T-helper 1 cell treated with Interleukin-12 subunit alpha and Interleukin-12 subunit beta and Interleukin-4 antibody, amounts not matched to agents 30 μg/mL and 1 μg/mL, for 36 hours (primary cell): ENCODE measurements at regions not wholly inside any gene's neighbourhood (a gene's known extent, or its start where the extent isn't known, plus 50 kb on each side); places are given as distances from the start of the nearest gene placed in this dataset.

Source experiments
- H3K27ac Mint-ChIP-seq: one replicate; pipeline ENCODE4 v1.8.0; 2021; ENCODE audit warnings: mild to moderate bottlenecking, mixed read lengths
- H3K27me3 Mint-ChIP-seq: one replicate; pipeline ENCODE4 v1.8.0; 2021; ENCODE audit warnings: low read depth, mixed read lengths
- H3K36me3 Mint-ChIP-seq: one replicate; pipeline ENCODE4 v1.8.0; 2021; ENCODE audit warnings: low read depth, mixed read lengths
- H3K4me1 Mint-ChIP-seq: one replicate; pipeline ENCODE4 v1.8.0; 2021; ENCODE audit warnings: low read depth, mixed read lengths
- H3K4me3 Mint-ChIP-seq: one replicate; pipeline ENCODE4 v1.8.0; 2021; ENCODE audit warnings: mild to moderate bottlenecking, moderate library complexity, mixed read lengths
- H3K9me3 Mint-ChIP-seq: one replicate; pipeline ENCODE4 v1.8.0; 2021; ENCODE audit warnings: mixed read lengths

- Mint-ChIP-seq H3K36me3 (no peaks in the 10 kb centered on the region), H3K4me3 (no peak overlapping the region), H3K9me3 (no peaks in the 10 kb centered on the region), H3K27ac (no peak overlapping the region), H3K27me3 (no peaks in the 10 kb centered on the region), H3K4me1 (no peaks in the 10 kb centered on the region)
Measured at GRCh38 chrX:6718766-6719165, 183.8 kb upstream of the VCX3A start.

GRCh38 chrX:6708676-6709380, 173.9 kb upstream of the VCX3A start:
- Mint-ChIP-seq H3K4me3 (no peak overlapping the region), H3K27ac (no peak overlapping the region), H3K4me1 (no peaks in the 10 kb centered on the region), H3K9me3 (no peaks in the 10 kb centered on the region), H3K27me3 (no peaks in the 10 kb centered on the region), H3K36me3 (no peaks in the 10 kb centered on the region)

GRCh38 chrX:6708041-6708440, 173.1 kb upstream of the VCX3A start:
- Mint-ChIP-seq H3K36me3 (no peaks in the 10 kb centered on the region), H3K4me1 (no peaks in the 10 kb centered on the region), H3K27ac (no peak overlapping the region)

GRCh38 chrX:6707497-6707896, 172.6 kb upstream of the VCX3A start:
- no peaks in the 10 kb centered on the region for H3K27me3 Mint-ChIP-seq
- H3K27ac Mint-ChIP-seq, result no peak overlapping the region
- no peaks in the 10 kb centered on the region for H3K4me1 Mint-ChIP-seq
- H3K9me3 Mint-ChIP-seq, result no peaks in the 10 kb centered on the region
- H3K36me3 Mint-ChIP-seq, result no peaks in the 10 kb centered on the region
- no peak overlapping the region for H3K4me3 Mint-ChIP-seq

More at GRCh38 chrX:6708041-6708440, 173.1 kb upstream of the VCX3A start:
- Mint-ChIP-seq H3K9me3 (no peaks in the 10 kb centered on the region), H3K27me3 (no peaks in the 10 kb centered on the region), H3K4me3 (no peak overlapping the region)

- H3K9me3 Mint-ChIP-seq, result no peaks in the 10 kb centered on the region
- no peak overlapping the region for H3K27ac Mint-ChIP-seq
- H3K4me1 Mint-ChIP-seq, result no peaks in the 10 kb centered on the region
- no peak overlapping the region for H3K4me3 Mint-ChIP-seq
- H3K36me3 Mint-ChIP-seq, result no peaks in the 10 kb centered on the region
- H3K27me3 Mint-ChIP-seq, result no peaks in the 10 kb centered on the region
Measured at GRCh38 chrX:6701085-6701484, 166.2 kb upstream of the VCX3A start.

- Mint-ChIP-seq H3K9me3 (no peaks in the 10 kb centered on the region), H3K27ac (no peak overlapping the region), H3K27me3 (no peaks in the 10 kb centered on the region), H3K4me3 (no peak overlapping the region), H3K4me1 (no peaks in the 10 kb centered on the region), H3K36me3 (no peaks in the 10 kb centered on the region)
Measured at GRCh38 chrX:6695717-6696116, 160.8 kb upstream of the VCX3A start.

GRCh38 chrX:6694977-6695376, 160.1 kb upstream of the VCX3A start:
- no peaks in the 10 kb centered on the region for H3K9me3 Mint-ChIP-seq
- no peak overlapping the region for H3K4me3 Mint-ChIP-seq
- no peak overlapping the region for H3K27ac Mint-ChIP-seq
- H3K36me3 Mint-ChIP-seq, result no peaks in the 10 kb centered on the region
- H3K4me1 Mint-ChIP-seq, result no peaks in the 10 kb centered on the region
- no peaks in the 10 kb centered on the region for H3K27me3 Mint-ChIP-seq

- H3K27me3 Mint-ChIP-seq, result no peaks in the 10 kb centered on the region
- H3K9me3 Mint-ChIP-seq, result no peaks in the 10 kb centered on the region
- H3K4me1 Mint-ChIP-seq, result no peaks in the 10 kb centered on the region
- H3K27ac Mint-ChIP-seq, result no peak overlapping the region
- no peak overlapping the region for H3K4me3 Mint-ChIP-seq
- no peaks in the 10 kb centered on the region for H3K36me3 Mint-ChIP-seq
Measured at GRCh38 chrX:6694221-6694620, 159.3 kb upstream of the VCX3A start.

GRCh38 chrX:6693051-6693450, 158.1 kb upstream of the VCX3A start:
- no peaks in the 10 kb centered on the region for H3K4me1 Mint-ChIP-seq
- no peaks in the 10 kb centered on the region for H3K27me3 Mint-ChIP-seq
- H3K36me3 Mint-ChIP-seq, result no peaks in the 10 kb centered on the region
- H3K4me3 Mint-ChIP-seq, result no peak overlapping the region
- H3K27ac Mint-ChIP-seq, result no peak overlapping the region
- H3K9me3 Mint-ChIP-seq, result peaks cover 3% of the 10 kb centered on the region

GRCh38 chrX:6685489-6685888, 150.6 kb upstream of the VCX3A start:
- H3K27ac Mint-ChIP-seq, result no peak overlapping the region
- no peaks in the 10 kb centered on the region for H3K36me3 Mint-ChIP-seq
- H3K27me3 Mint-ChIP-seq, result no peaks in the 10 kb centered on the region
- H3K9me3 Mint-ChIP-seq, result peaks cover 4% of the 10 kb centered on the region
- no peak overlapping the region for H3K4me3 Mint-ChIP-seq
- H3K4me1 Mint-ChIP-seq, result no peaks in the 10 kb centered on the region

GRCh38 chrX:6683353-6683752, 148.4 kb upstream of the VCX3A start:
- no peaks in the 10 kb centered on the region for H3K4me1 Mint-ChIP-seq
- peaks cover 4% of the 10 kb centered on the region for H3K9me3 Mint-ChIP-seq
- H3K27me3 Mint-ChIP-seq, result no peaks in the 10 kb centered on the region
- H3K27ac Mint-ChIP-seq, result no peak overlapping the region
- no peak overlapping the region for H3K4me3 Mint-ChIP-seq
- H3K36me3 Mint-ChIP-seq, result no peaks in the 10 kb centered on the region

GRCh38 chrX:6681521-6682145, 146.7 kb upstream of the VCX3A start:
- Mint-ChIP-seq H3K4me3 (no peak overlapping the region), H3K27ac (no peak overlapping the region), H3K9me3 (no peaks in the 10 kb centered on the region), H3K36me3 (no peaks in the 10 kb centered on the region), H3K4me1 (no peaks in the 10 kb centered on the region), H3K27me3 (no peaks in the 10 kb centered on the region)

GRCh38 chrX:6679988-6680387, 145.1 kb upstream of the VCX3A start:
- H3K27me3 Mint-ChIP-seq, result no peaks in the 10 kb centered on the region
- no peak overlapping the region for H3K4me3 Mint-ChIP-seq
- H3K4me1 Mint-ChIP-seq, result no peaks in the 10 kb centered on the region
- no peaks in the 10 kb centered on the region for H3K9me3 Mint-ChIP-seq
- no peaks in the 10 kb centered on the region for H3K36me3 Mint-ChIP-seq
- no peak overlapping the region for H3K27ac Mint-ChIP-seq

- Mint-ChIP-seq H3K4me1 (no peaks in the 10 kb centered on the region), H3K27me3 (no peaks in the 10 kb centered on the region), H3K9me3 (no peaks in the 10 kb centered on the region), H3K36me3 (no peaks in the 10 kb centered on the region), H3K4me3 (no peak overlapping the region), H3K27ac (no peak overlapping the region)
Measured at GRCh38 chrX:6679550-6679949, 144.6 kb upstream of the VCX3A start.

GRCh38 chrX:6678313-6678712, 143.4 kb upstream of the VCX3A start:
- Mint-ChIP-seq H3K27ac (no peak overlapping the region), H3K4me3 (no peak overlapping the region), H3K27me3 (no peaks in the 10 kb centered on the region)

More at GRCh38 chrX:6678313-6678712, 143.4 kb upstream of the VCX3A start:
- Mint-ChIP-seq H3K36me3 (no peaks in the 10 kb centered on the region), H3K9me3 (no peaks in the 10 kb centered on the region), H3K4me1 (no peaks in the 10 kb centered on the region)
